ENCODE measurements at regions not wholly inside any gene's neighbourhood (a gene's known extent, or its start where the extent isn't known, plus 50 kb on each side); places are given as distances from the start of the nearest gene placed in this dataset.

GRCh38 chr14:22311636-22312035 is 277.4 kb downstream of the DAD1 start:
- 0 out of 2 replicates have a peak, but pooled peaks have one; percentile 4 for TF ChIP-seq SPI1 (IDR thresholded peaks at IDR 0.05; ENCODE audit: borderline replicate concordance, insufficient read depth, low read depth, low read length)
- no peak for TF ChIP-seq SUPT20H (IDR thresholded peaks at IDR 0.05; ENCODE audit: borderline replicate concordance, control insufficient read depth, low read depth, low read length)
- no peaks in the 10 kb centered on the region for H4K20me1 ChIP-seq (ENCODE audit: control insufficient read depth, insufficient read depth)
- H3K36me3 ChIP-seq (ENCODE audit: control insufficient read depth in 2 of 2, insufficient read depth in 2 of 2, low read length in 1 of 2): no peaks in the 10 kb centered on the region
- DNase-seq (ENCODE audit: low read depth, low spot score) (no peak), FAIRE-seq (no peak), ATAC-seq (no peak)
- H3K79me2 ChIP-seq (ENCODE audit: control insufficient read depth, insufficient read depth, low read length): no peaks in the 10 kb centered on the region
- BruUV-seq (replicated peaks): no TSS peak
- H3K9ac ChIP-seq (ENCODE audit: control insufficient read depth, insufficient read depth, low read length): no peak overlapping the region
- no peak overlapping the region for H2AFZ ChIP-seq (ENCODE audit: control insufficient read depth, low read depth, low read length)
- H3K27ac ChIP-seq (ENCODE audit: control insufficient read depth, insufficient read depth): no peak overlapping the region
- 26% methylated on average over 1 of the region's 1 CpG for WGBS (ENCODE audit: insufficient coverage, insufficient replicate concordance, low lambda C conversion rate, missing lambda C conversion rate)
- no peak overlapping the region for H3K4me3 ChIP-seq
- intact Hi-C loops (cut with micrococcal nuclease; ENCODE audit: unreplicated experiment): loop anchor here (5.0 to 10.0 kb wide), 4 partner anchors 84 to 343 kb away; no protein-coding TSS in a partner anchor
- no peaks in the 10 kb centered on the region for H3K9me3 ChIP-seq (replicated peaks; ENCODE audit: control insufficient read depth, insufficient read depth, low read length)
- H3K27me3 ChIP-seq (replicated peaks in 1 of 2; ENCODE audit: control insufficient read depth in 2 of 2, insufficient read depth in 2 of 2, low read length in 1 of 2): no peaks in the 10 kb centered on the region
- no peaks in the 10 kb centered on the region for H3K4me1 ChIP-seq (ENCODE audit: control insufficient read depth, insufficient read depth, low read length)
- H3K4me2 ChIP-seq (ENCODE audit: control insufficient read depth, insufficient read depth): no peak overlapping the region
- ChIA-PET CTCF (interaction anchor here (0.8 to 1.9 kb wide), 3 partner anchors 8 to 63 kb away, joined by 4 to 6 read pairs (median 6); no protein-coding TSS in a partner anchor), SMC1A (ENCODE audit: uncharacterized antibody, unreplicated experiment) (interaction anchor here (0.7 kb wide), 1 partner anchor 85 kb away, joined by 3 read pairs; no protein-coding TSS in a partner anchor), POLR2A (no interaction called here), RAD21 (ENCODE audit: unreplicated experiment) (no interaction called here)
- in situ Hi-C loops (cut with MboI): loop anchor here (10.0 kb wide), 1 partner anchor 533 kb away; no protein-coding TSS in a partner anchor

- Histone ChIP-seq H3K27ac (ENCODE audit: control insufficient read depth, insufficient read depth) (no peak overlapping the region), H2AFZ (ENCODE audit: control insufficient read depth, low read depth, low read length) (no peak overlapping the region; the same call in 1 of the 2 replicates), H3K27me3 (replicated peaks in 1 of 2; ENCODE audit: control insufficient read depth in 2 of 2, insufficient read depth in 2 of 2, low read length in 1 of 2) (0 out of 4 replicates have a peak, but pooled peaks cover 0 to 5% of the 10 kb centered on the region in 2 experiments), H3K36me3 (ENCODE audit: control insufficient read depth in 2 of 2, insufficient read depth in 2 of 2, low read length in 1 of 2) (no peaks in the 10 kb centered on the region), H3K9me3 (replicated peaks; ENCODE audit: control insufficient read depth, insufficient read depth, low read length) (no peaks in the 10 kb centered on the region), H3K79me2 (ENCODE audit: control insufficient read depth, insufficient read depth, low read length) (no peaks in the 10 kb centered on the region), H3K4me1 (ENCODE audit: control insufficient read depth, insufficient read depth, low read length) (no peaks in the 10 kb centered on the region), H3K9ac (ENCODE audit: control insufficient read depth, insufficient read depth, low read length) (no peak overlapping the region), H4K20me1 (ENCODE audit: control insufficient read depth, insufficient read depth) (no peaks in the 10 kb centered on the region), H3K4me2 (ENCODE audit: control insufficient read depth, insufficient read depth) (no peak overlapping the region), H3K4me3 (no peak overlapping the region)
- intact Hi-C loops (cut with micrococcal nuclease; ENCODE audit: unreplicated experiment) (no loop called here), in situ Hi-C loops (cut with MboI) (no loop called here)
- SMC1A ChIA-PET (ENCODE audit: uncharacterized antibody, unreplicated experiment): interaction anchor here (0.9 to 4.7 kb wide), 7 partner anchors 11 to 251 kb away, joined by 3 to 36 read pairs (median 6); no protein-coding TSS in a partner anchor
- BruUV-seq (replicated peaks): no TSS peak
- no peak for FAIRE-seq
- RAD21 ChIA-PET (ENCODE audit: unreplicated experiment): interaction anchor here (0.8 to 1.0 kb wide), 8 partner anchors 9 to 105 kb away, joined by 3 to 6 read pairs (median 4); no protein-coding TSS in a partner anchor
- POLR2A ChIA-PET: interaction anchor here (0.7 to 1.0 kb wide), 2 partner anchors 11 to 79 kb away, joined by 3 read pairs; no protein-coding TSS in a partner anchor
- 13% methylated on average over 5 of the region's 5 CpGs for WGBS (ENCODE audit: insufficient coverage, insufficient replicate concordance, low lambda C conversion rate, missing lambda C conversion rate)
- no peak for DNase-seq (ENCODE audit: low read depth, low spot score)
- peak; percentile 96 for ATAC-seq
- CTCF ChIA-PET: interaction anchor here (1.0 to 4.1 kb wide), 14 partner anchors 8 to 264 kb away, joined by 3 to 42 read pairs (median 10); no protein-coding TSS in a partner anchor
- TF ChIP-seq BMI1 (IDR thresholded peaks at IDR 0.05; ENCODE audit: borderline replicate concordance): no peak
- TF ChIP-seq PAX5 (IDR thresholded peaks at IDR 0.05; ENCODE audit: borderline replicate concordance, low read depth, low read length): no peak
- TF ChIP-seq CREB1 (IDR thresholded peaks at IDR 0.05; ENCODE audit: low read depth): peak; percentile 43; the same call in 1 of the 2 replicates
- no peak for TF ChIP-seq ZNF592 (IDR thresholded peaks at IDR 0.05)
- TF ChIP-seq IRF4 (IDR thresholded peaks at IDR 0.05; ENCODE audit: low read depth, low read length): no peak
- TF ChIP-seq MYC (IDR thresholded peaks at IDR 0.05; ENCODE audit: insufficient read depth, insufficient read length, insufficient replicate concordance, low read length, severe bottlenecking): no peak
- TF ChIP-seq SUPT20H (IDR thresholded peaks at IDR 0.05; ENCODE audit: borderline replicate concordance, control insufficient read depth, low read depth, low read length): no peak
Measured at GRCh38 chr14:22305607-22306006, 283.4 kb downstream of the DAD1 start.
